Psoas muscle (tissue), 7 donors: ENCODE measurements at regions not wholly inside any gene's neighbourhood (a gene's known extent, or its start where the extent isn't known, plus 50 kb on each side); places are given as distances from the start of the nearest gene placed in this dataset.

Experiments
- ATAC-seq, 4 donors: fragments of 200-7000 bp; cut with Tn5 transposase; one replicate each; pipeline ENCODE4 v1.9.1; 2020; ENCODE audit warnings: moderate library complexity in 3 of 4, mild to moderate bottlenecking in 2 of 4
- DNase-seq, 2 donors: peaks; one replicate each; pipeline ENCODE4 v3.0.0-alpha.2; 2020
- H3K27ac ChIP-seq: fragments of 200-600 bp; one replicate; pipeline ENCODE4 v1.8.0; 2022
- H3K27me3 ChIP-seq, 3 donors: fragments of 200-600 bp in 1 of 3; one replicate each; pipeline versions ENCODE4 v1.6.1 to v1.8.0; 2013 to 2022; ENCODE audit warnings: low read length in 2 of 3, mild to moderate bottlenecking in 2 of 3, moderate library complexity in 1 of 3; ENCODE audit not compliant: insufficient read depth in 3 of 3
- H3K36me3 ChIP-seq, 2 donors: fragments of 200-600 bp in 1 of 2; one replicate each; pipeline versions ENCODE4 v1.6.1 to v1.8.0; 2013 to 2022; ENCODE audit warnings: low read depth in 1 of 2, mild to moderate bottlenecking in 1 of 2, moderate library complexity in 1 of 2; ENCODE audit not compliant: insufficient read depth in 1 of 2
- H3K4me1 ChIP-seq: fragments of 200-600 bp; one replicate; pipeline ENCODE4 v1.8.0; 2022
- H3K4me3 ChIP-seq: fragments of 200-600 bp; one replicate; pipeline ENCODE4 v1.8.0; 2022; ENCODE audit warnings: mild to moderate bottlenecking
- H3K9me3 ChIP-seq: fragments of 200-600 bp; one replicate; pipeline ENCODE4 v1.8.0; 2022
- CTCF ChIP-seq: fragments of 200-600 bp; IDR thresholded peaks from one replicate; pipeline ENCODE4 v1.8.0; 2022; ENCODE audit warnings: antibody characterized with exemption
- WGBS, 3 donors: extraction: QIAGEN DNeasy Blood & Tissue Kit; methylation state at CpG; one replicate each; pipeline versions ENCODE4 v1.1.6 to v1.1.7; 2013; 5-methylcytosine and 5-hydroxymethylcytosine counted together
- intact Hi-C, 2 donors: fragments of 100-400 bp; cut with DNase I; formaldehyde crosslinking; loops; one replicate each; pipeline versions ENCODE4 v1.11.0 to v1.14.2; 2022
- donor health status: healthy with polysubstance abuse.
- donor health status: DM: no; HTN: no; CAD: no; lungs with moderate emphysema.
- donor health status: Bipolar disorder and iron deficiency.
- donor health status: healthy.
- donor health status: DM: yes; HTN: yes; CAD: no.
- donor health status: DM: no; HTN: no; CAD: no.
- donor health status: DM: yes; HTN: yes; CAD: no.

- Histone ChIP-seq H3K4me3 (no peak overlapping the region), H3K27ac (no peak overlapping the region), H3K27me3 (no peaks in the 10 kb centered on the region), H3K9me3 (no peaks in the 10 kb centered on the region), H3K4me1 (no peaks in the 10 kb centered on the region), H3K36me3 (no peaks in the 10 kb centered on the region)
- ATAC-seq: no peak
- intact Hi-C loops: no loop called here
- TF ChIP-seq CTCF: no peak
- DNase-seq: no peak
- 81 to 82% (median 82%) methylated on average over 8 of the region's 8 CpGs for WGBS, 3 donors
Measured at GRCh38 chr20:2230726-2231488, 64.9 kb upstream of the TGM3 start.

GRCh38 chr20:2231701-2232100 lies 64.1 kb upstream of the TGM3 start:
- intact Hi-C loops: no loop called here
- no peaks in the 10 kb centered on the region for H3K9me3 ChIP-seq
- no peak overlapping the region for H3K4me3 ChIP-seq
- no peaks in the 10 kb centered on the region for H3K4me1 ChIP-seq
- ATAC-seq (no peak), DNase-seq (no peak)
- no peaks in the 10 kb centered on the region for H3K27me3 ChIP-seq
- WGBS, 3 donors: 93 to 98% (median 98%) methylated on average over 7 of the region's 7 CpGs
- H3K36me3 ChIP-seq: no peaks in the 10 kb centered on the region
- no peak overlapping the region for H3K27ac ChIP-seq
- no peak for TF ChIP-seq CTCF

GRCh38 chr20:2234598-2235191 lies 61.1 kb upstream of the TGM3 start:
- H3K36me3 ChIP-seq: no peaks in the 10 kb centered on the region
- ATAC-seq (no peak), DNase-seq (no peak)
- no peaks in the 10 kb centered on the region for H3K4me1 ChIP-seq
- no peaks in the 10 kb centered on the region for H3K9me3 ChIP-seq
- intact Hi-C loops: no loop called here
- no peak overlapping the region for H3K4me3 ChIP-seq
- no peak overlapping the region for H3K27ac ChIP-seq
- H3K27me3 ChIP-seq: peaks cover 0 to 7% (median 0%) of the 10 kb centered on the region in 3 donors
- no peak for TF ChIP-seq CTCF
- 52 to 58% (median 57%) methylated on average over 5 of the region's 5 CpGs for whole genome bisulfite sequencing, 3 donors

- intact Hi-C loops: no loop called here
- Histone ChIP-seq H3K36me3 (no peaks in the 10 kb centered on the region), H3K27ac (peak overlapping the region; percentile 50), H3K9me3 (no peaks in the 10 kb centered on the region), H3K27me3 (peaks cover 0 to 7% (median 0%) of the 10 kb centered on the region in 3 donors), H3K4me3 (no peak overlapping the region), H3K4me1 (no peaks in the 10 kb centered on the region)
- ATAC-seq: peak; percentile 23 to 42 (median 32)
- no peak for DNase-seq
- 65 to 72% (median 65%) methylated on average over 13 of the region's 13 CpGs for WGBS, 3 donors
- no peak for TF ChIP-seq CTCF
Measured at GRCh38 chr20:2236256-2236655, 59.5 kb upstream of the TGM3 start.
